H1 (cell line): ENCODE measurements at regions not wholly inside any gene's neighbourhood (a gene's known extent, or its start where the extent isn't known, plus 50 kb on each side); places are given as distances from the start of the nearest gene placed in this dataset.

Experiments used
- CTCF ChIA-PET: fragments of 300-600 bp; sonication (Branson Sonifier 250); formaldehyde crosslinking; loops from one replicate; lab custom pipeline; 2021; ENCODE audit not compliant: partially characterized antibody; lab: Charles Lee
- POLR2A ChIA-PET: fragments of 300-600 bp; sonication (Branson Sonifier 250); formaldehyde crosslinking; loops from one replicate; lab custom pipeline; 2021; ENCODE audit warnings: inconsistent platforms; ENCODE audit not compliant: partially characterized antibody; lab: Charles Lee
- DNase-seq, 2 experiments: peaks; one replicate each; pipeline versions ENCODE4 v3.0.0 to v3.0.0-alpha.2; 2010 to 2022; ENCODE audit warnings: low spot score in 2 of 2, low read depth in 1 of 2, mixed read lengths in 1 of 2
- FAIRE-seq: peaks from 2 replicates; lab custom pipeline; 2011; peaks lifted over from hg19 to GRCh38; lab: Jason Lieb, UNC
- H2AFZ ChIP-seq: 2 replicates; pipeline ENCODE4 v1.8.1; 2012; ENCODE audit warnings: low read length, inconsistent platforms
- H2AK5ac ChIP-seq: 2 replicates; pipeline ENCODE4 v1.6.1; 2013; ENCODE audit warnings: low read depth, low read length
- H2BK120ac ChIP-seq: replicated peaks from 2 replicates; pipeline ENCODE3; 2013; ENCODE audit warnings: low read depth, low read length, inconsistent platforms
- H2BK12ac ChIP-seq: 2 replicates; pipeline ENCODE4 v1.6.1; 2013; ENCODE audit warnings: low read depth, low read length
- H2BK15ac ChIP-seq: 2 replicates; pipeline ENCODE4 v1.6.1; 2013; ENCODE audit warnings: low read length
- H2BK20ac ChIP-seq: 2 replicates; pipeline ENCODE4 v1.6.1; 2013; ENCODE audit warnings: low read length
- H2BK5ac ChIP-seq: 2 replicates; pipeline ENCODE4 v1.6.1; 2013; ENCODE audit warnings: low read depth, low read length
- H3K14ac ChIP-seq: 2 replicates; pipeline ENCODE4 v1.6.1; 2013; ENCODE audit warnings: inconsistent platforms; ENCODE audit not compliant: insufficient read length
- H3K18ac ChIP-seq: 2 replicates; pipeline ENCODE4 v1.6.1; 2013; ENCODE audit warnings: low read length; ENCODE audit errors: extremely low read depth
- H3K23ac ChIP-seq: 2 replicates; pipeline ENCODE4 v1.6.1; 2013; ENCODE audit warnings: inconsistent platforms; ENCODE audit not compliant: insufficient read length
- H3K23me2 ChIP-seq: 2 replicates; pipeline ENCODE4 v1.6.1; 2013; ENCODE audit warnings: low read depth, low read length
- H3K27ac ChIP-seq: 2 replicates; pipeline ENCODE4 v1.6.1; 2011; ENCODE audit warnings: low read depth, low read length, inconsistent platforms
- H3K27me3 ChIP-seq, 4 experiments: replicated peaks in 1 of 4; 1 replicate in 1 of 4; 2 replicates in 3 of 4; pipeline versions ENCODE4 v1.6.1 to v1.8.1; 2011 to 2013; ENCODE audit warnings: low read length in 3 of 4, mild to moderate bottlenecking in 3 of 4, inconsistent platforms in 2 of 4, mixed read lengths in 2 of 4, moderate library complexity in 1 of 4; ENCODE audit not compliant: control insufficient read depth in 3 of 4, insufficient read depth in 3 of 4; ENCODE audit errors: extremely low read depth in 1 of 4
- H3K36me3 ChIP-seq, 4 experiments: 2 replicates each; pipeline versions ENCODE4 v1.6.1 to v1.8.1; 2011 to 2013; ENCODE audit warnings: mild to moderate bottlenecking in 4 of 4, low read length in 3 of 4, moderate library complexity in 2 of 4, control low read depth in 1 of 4, inconsistent platforms in 1 of 4; ENCODE audit not compliant: insufficient read depth in 4 of 4, control insufficient read depth in 2 of 4
- H3K4ac ChIP-seq: replicated peaks from 2 replicates; pipeline ENCODE3; 2013; ENCODE audit warnings: low read length, low read depth, mixed read lengths, inconsistent platforms; ENCODE audit not compliant: insufficient read length
- H3K4me1 ChIP-seq, 4 experiments: replicated peaks in 1 of 4; 1 replicate in 1 of 4; 2 replicates in 3 of 4; pipeline versions ENCODE4 v1.6.1 to v1.8.1; 2011 to 2013; ENCODE audit warnings: low read length in 3 of 4, inconsistent platforms in 2 of 4, mixed read lengths in 1 of 4; ENCODE audit not compliant: insufficient read depth in 4 of 4, control insufficient read depth in 3 of 4
- H3K4me2 ChIP-seq, 2 experiments: 2 replicates each; pipeline versions ENCODE4 v1.6.1 to v1.8.1; 2011 to 2013; ENCODE audit warnings: low read depth in 2 of 2, low read length in 2 of 2, control low read depth in 1 of 2, inconsistent platforms in 1 of 2, mild to moderate bottlenecking in 1 of 2; ENCODE audit not compliant: insufficient read depth in 1 of 2
- H3K4me3 ChIP-seq, 4 experiments: fragments of 200-600, 300-600 bp in 1 of 4; sonication (generic), shearing (Covaris generic), sonication (Bioruptor Twin) in 1 of 4; 2 replicates each; pipeline versions ENCODE4 v1.5.1 to v1.8.1; 2011 to 2016; ENCODE audit warnings: low read length in 4 of 4, low read depth in 3 of 4, control low read depth in 2 of 4, inconsistent platforms in 2 of 4, mild to moderate bottlenecking in 2 of 4, mixed read lengths in 1 of 4, moderate library complexity in 1 of 4; ENCODE audit not compliant: insufficient read depth in 2 of 4; ENCODE audit errors: extremely low read depth in 1 of 4
- H3K56ac ChIP-seq: replicated peaks from 2 replicates; pipeline ENCODE3; 2013; ENCODE audit warnings: low read depth, mild to moderate bottlenecking, mixed read lengths, low read length, inconsistent platforms; ENCODE audit not compliant: insufficient read length
- H3K79me1 ChIP-seq: 2 replicates; pipeline ENCODE4 v1.6.1; 2013; ENCODE audit warnings: low read depth, low read length, control low read depth
- H3K79me2 ChIP-seq, 2 experiments: 2 replicates each; pipeline versions ENCODE4 v1.6.1 to v1.8.1; 2012 to 2013; ENCODE audit warnings: low read length in 2 of 2, mild to moderate bottlenecking in 2 of 2, inconsistent platforms in 1 of 2; ENCODE audit not compliant: insufficient read depth in 2 of 2, control insufficient read depth in 1 of 2
- H3K9ac ChIP-seq, 4 experiments: replicated peaks in 1 of 4; 1 replicate in 1 of 4; 2 replicates in 3 of 4; pipeline versions ENCODE4 v1.6.1 to v1.8.1; 2011 to 2013; ENCODE audit warnings: low read depth in 3 of 4, low read length in 3 of 4, control low read depth in 2 of 4, mild to moderate bottlenecking in 2 of 4, moderate library complexity in 2 of 4, inconsistent platforms in 1 of 4; ENCODE audit errors: extremely low read depth in 1 of 4
- H3K9me3 ChIP-seq, 2 experiments: 2 replicates each; pipeline versions ENCODE4 v1.6.1 to v1.8.1; 2012 to 2013; ENCODE audit warnings: mild to moderate bottlenecking in 2 of 2, moderate library complexity in 2 of 2, control low read depth in 1 of 2, inconsistent platforms in 1 of 2, low read depth in 1 of 2, low read length in 1 of 2, mixed read lengths in 1 of 2; ENCODE audit not compliant: insufficient read depth in 2 of 2
- H4K20me1 ChIP-seq, 2 experiments: replicated peaks in 1 of 2; 2 replicates each; pipeline versions ENCODE3 to v1.8.1; 2011 to 2013; ENCODE audit warnings: inconsistent platforms in 2 of 2, low read length in 2 of 2, mild to moderate bottlenecking in 1 of 2; ENCODE audit not compliant: insufficient read depth in 2 of 2, control insufficient read depth in 1 of 2
- H4K5ac ChIP-seq: 2 replicates; pipeline ENCODE4 v1.6.1; 2013; ENCODE audit warnings: low read length, low read depth, mixed read lengths, inconsistent platforms; ENCODE audit not compliant: insufficient read length
- H4K8ac ChIP-seq: 2 replicates; pipeline ENCODE4 v1.8.0; 2013; ENCODE audit warnings: mild to moderate bottlenecking, moderate library complexity, low read length, inconsistent platforms; ENCODE audit not compliant: insufficient read depth; ENCODE audit errors: extremely low read depth
- H4K91ac ChIP-seq: replicated peaks from 2 replicates; pipeline ENCODE3; 2013; ENCODE audit warnings: low read length, mixed read lengths, inconsistent platforms; ENCODE audit not compliant: insufficient read length
- ASH2L ChIP-seq: fragments of 200-600, 300-600 bp; sonication (generic); IDR thresholded peaks from one replicate; pipeline ENCODE4 v1.7.1; 2017; ENCODE audit warnings: low read length
- JUN ChIP-seq: IDR thresholded peaks from 2 replicates; pipeline ENCODE4 v1.6.1; 2011; ENCODE audit warnings: low read depth, mild to moderate bottlenecking, improper control_type of control experiment, low read length
- RBBP5 ChIP-seq: IDR thresholded peaks from 2 replicates; pipeline ENCODE4 v1.7.1; 2012; ENCODE audit warnings: low read depth, mild to moderate bottlenecking, inconsistent platforms, low read length, moderate library complexity, borderline replicate concordance
- SIN3A ChIP-seq, 2 experiments: IDR thresholded peaks in 1 of 2; conservative IDR thresholded peaks in 1 of 2; 2 replicates each; pipeline ENCODE4 v1.6.1; 2011 to 2012; ENCODE audit warnings: low read length in 2 of 2, improper control_type of control experiment in 1 of 2, low read depth in 1 of 2, mild to moderate bottlenecking in 1 of 2
- SP4 ChIP-seq: IDR thresholded peaks from 2 replicates; pipeline ENCODE4 v1.6.1; 2012; ENCODE audit warnings: low read length, inconsistent platforms
- SUZ12 ChIP-seq: fragments of 200-600 bp; sonication (generic); IDR thresholded peaks from 2 replicates; pipeline ENCODE4 v1.6.1; 2012; ENCODE audit warnings: mild to moderate bottlenecking, inconsistent platforms, low read length, moderate library complexity, mixed read lengths
- TEAD4 ChIP-seq: IDR thresholded peaks from 2 replicates; pipeline ENCODE4 v1.6.1; 2012; ENCODE audit warnings: low read depth, low read length, inconsistent platforms, mixed read lengths
- WGBS, 2 experiments: shearing (Covaris generic) in 1 of 2; methylation state at CpG; one replicate each; pipeline versions ENCODE4 v1.1.6 to v1.1.7; 2013 to 2015; ENCODE audit warnings: low lambda C conversion rate in 2 of 2, mixed read lengths in 2 of 2, inconsistent platforms in 1 of 2, low coverage in 1 of 2, missing lambda C conversion rate in 1 of 2; ENCODE audit not compliant: insufficient replicate concordance in 2 of 2, insufficient coverage in 1 of 2, insufficient read length in 1 of 2; ENCODE audit errors: extremely low coverage in 1 of 2, missing lambda C conversion rate in 1 of 2; 5-methylcytosine and 5-hydroxymethylcytosine counted together
- TF ChIP-seq, protein P1 (sequence below): IDR thresholded peaks from 2 replicates; pipeline ENCODE4 v1.6.1; 2012; ENCODE audit warnings: inconsistent platforms

GRCh38 chr6:27551607-27552006 is 78.7 kb upstream of the ZNF184 start:
- H2BK20ac ChIP-seq, result no peak overlapping the region
- no peaks in the 10 kb centered on the region; a peak in 1 of 7 replicates for H3K27me3 ChIP-seq
- no peak overlapping the region for H4K8ac ChIP-seq
- 0 out of 4 replicates have a peak overlapping the region, but pooled peaks of 1 of the 2 experiments have one; percentile 79 for H3K4me2 ChIP-seq
- no peak overlapping the region for H4K91ac ChIP-seq
- H2BK15ac ChIP-seq, result no peak overlapping the region
- no peaks in the 10 kb centered on the region for H3K79me2 ChIP-seq
- no peaks in the 10 kb centered on the region for H3K9me3 ChIP-seq
- H3K56ac ChIP-seq, result no peak overlapping the region
- DNase-seq (no peak), FAIRE-seq (no peak)
- CTCF ChIA-PET, result no interaction called here
- H2BK12ac ChIP-seq, result no peak overlapping the region
- H2AK5ac ChIP-seq, result no peak overlapping the region
- H3K27ac ChIP-seq, result no peak overlapping the region
- H3K4ac ChIP-seq, result no peak overlapping the region
- H3K14ac ChIP-seq, result no peak overlapping the region
- POLR2A ChIA-PET, result no interaction called here
- H2BK120ac ChIP-seq, result no peak overlapping the region
- peak overlapping the region in 1 of 4 experiments; percentile 65; a peak in 1 of 8 replicates for H3K4me3 ChIP-seq
- no peaks in the 10 kb centered on the region; a peak in 1 of 7 replicates for H3K4me1 ChIP-seq
- H4K20me1 ChIP-seq, result no peaks in the 10 kb centered on the region
- H3K79me1 ChIP-seq, result no peaks in the 10 kb centered on the region
- WGBS, 2 experiments, result 83 to 100% methylated on average over 1 to 2 of the region's 2 CpGs
- H4K5ac ChIP-seq, result no peak overlapping the region
- H3K23me2 ChIP-seq, result peaks cover 5% of the 10 kb centered on the region; the same call in 1 of the 2 replicates
- TF ChIP-seq, protein P1, sequence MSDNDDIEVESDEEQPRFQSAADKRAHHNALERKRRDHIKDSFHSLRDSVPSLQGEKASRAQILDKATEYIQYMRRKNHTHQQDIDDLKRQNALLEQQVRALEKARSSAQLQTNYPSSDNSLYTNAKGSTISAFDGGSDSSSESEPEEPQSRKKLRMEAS, result no peak
- TF ChIP-seq JUN (no peak), SUZ12 (no peak), ASH2L (no peak), SIN3A (conservative IDR thresholded peaks at IDR 0.05 in 1 of 2, IDR thresholded peaks at IDR 0.05 in 1 of 2; ENCODE audit: low read depth in 1 of 2, low read length in 2 of 2) (no peak), RBBP5 (no peak), SP4 (no peak), TEAD4 (no peak)
- no peak overlapping the region for H2AFZ ChIP-seq
- H2BK5ac ChIP-seq, result no peak overlapping the region
- no peak overlapping the region for H3K18ac ChIP-seq
- H3K23ac ChIP-seq, result no peak overlapping the region
- H3K36me3 ChIP-seq, result no peaks in the 10 kb centered on the region
- H3K9ac ChIP-seq, result no peak overlapping the region
